GM19395 (cell line): ENCODE measurements at regions not wholly inside any gene's neighbourhood (a gene's known extent, or its start where the extent isn't known, plus 50 kb on each side); places are given as distances from the start of the nearest gene placed in this dataset.

ENCODE experiments used
- ATAC-seq: cut with Tn5 transposase; IDR thresholded peaks from one replicate; pipeline ENCODE4 v1.9.1; 2021; ENCODE audit warnings: mild to moderate bottlenecking, moderate library complexity; ENCODE audit not compliant: unreplicated experiment

DNA sequence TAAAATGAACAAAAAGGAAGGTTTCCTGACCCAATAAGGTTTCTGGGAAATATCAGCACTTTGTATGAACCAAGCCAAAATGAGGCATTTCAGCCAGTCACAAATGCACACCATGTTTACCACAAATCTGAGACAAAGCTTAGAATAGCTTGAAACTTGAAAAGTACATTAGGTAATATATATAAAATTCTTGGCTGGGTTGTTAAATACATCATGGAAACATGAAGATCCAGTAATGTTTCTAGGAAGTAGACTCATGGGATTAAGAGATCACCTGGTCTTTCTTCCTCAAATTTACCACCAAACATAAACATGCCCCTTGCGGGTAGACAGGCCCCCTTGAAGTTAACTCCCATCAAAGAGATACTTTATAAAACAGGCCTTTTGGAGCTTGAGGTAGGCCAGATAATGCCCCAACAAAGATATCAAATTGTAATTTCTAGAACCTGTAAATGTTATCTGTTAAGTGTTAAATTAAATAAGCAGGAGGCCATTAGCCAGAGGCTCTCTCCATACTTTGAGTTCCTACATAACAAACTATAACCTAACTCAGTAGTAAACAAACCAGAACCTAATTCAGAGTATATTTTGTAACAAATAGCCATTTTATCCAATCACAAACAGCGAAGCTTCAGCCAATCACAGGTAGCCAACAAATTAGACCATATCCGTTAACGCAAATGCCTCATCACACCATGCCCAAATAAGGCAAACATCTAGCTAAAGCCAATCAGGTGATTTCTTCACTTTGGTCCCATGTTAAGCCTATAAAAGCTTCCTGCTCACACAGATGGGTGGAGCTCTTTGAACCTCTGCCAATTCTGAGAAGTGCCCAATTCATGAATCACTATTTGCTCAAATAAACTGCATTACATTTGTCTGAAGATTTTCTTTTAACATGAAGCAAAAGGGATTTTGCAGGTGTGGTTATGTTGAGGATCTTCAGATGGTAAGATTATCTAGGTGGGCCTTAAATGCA, 127.9 kb upstream of the TARS1 start:
- no peak for ATAC-seq

DNA sequence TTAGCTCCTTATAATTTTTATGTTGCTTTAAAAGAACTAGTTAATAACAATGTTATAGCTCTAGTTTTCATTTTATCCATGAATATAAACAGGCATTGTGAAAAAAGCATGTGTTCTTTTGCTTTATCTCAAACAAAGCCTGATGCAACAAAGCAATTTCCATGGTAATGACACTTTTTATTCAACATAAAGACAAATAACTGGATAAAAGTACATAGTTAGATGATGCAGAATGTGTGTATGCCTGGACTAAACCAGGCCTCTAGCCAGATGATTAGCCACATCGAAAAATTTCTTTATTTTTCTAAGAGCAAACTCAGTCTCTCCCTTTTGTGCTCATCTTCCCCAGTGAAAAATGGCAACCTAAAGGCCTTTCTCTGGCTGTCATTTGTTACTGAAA, 125.6 kb upstream of the TARS1 start:
- ATAC-seq: no peak

DNA sequence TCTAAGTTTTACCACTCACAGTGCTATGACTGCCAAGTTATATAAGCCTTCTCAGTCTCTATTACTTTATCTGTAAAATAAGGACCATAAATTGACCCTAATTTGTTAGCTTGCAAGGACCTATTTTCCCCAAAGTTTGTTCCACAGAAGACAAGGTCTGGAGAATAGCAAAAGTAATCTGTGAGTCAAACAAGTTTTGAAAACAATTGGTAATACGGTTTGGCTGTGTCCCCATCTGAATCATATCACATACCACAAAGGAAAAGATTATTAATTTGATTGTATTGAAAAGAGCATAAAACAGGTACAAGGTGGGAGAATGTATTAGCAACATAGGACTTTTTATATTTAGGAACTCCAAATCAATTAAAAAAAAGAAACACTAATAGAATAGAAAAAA, 124.0 kb upstream of the TARS1 start:
- no peak for ATAC-seq

DNA sequence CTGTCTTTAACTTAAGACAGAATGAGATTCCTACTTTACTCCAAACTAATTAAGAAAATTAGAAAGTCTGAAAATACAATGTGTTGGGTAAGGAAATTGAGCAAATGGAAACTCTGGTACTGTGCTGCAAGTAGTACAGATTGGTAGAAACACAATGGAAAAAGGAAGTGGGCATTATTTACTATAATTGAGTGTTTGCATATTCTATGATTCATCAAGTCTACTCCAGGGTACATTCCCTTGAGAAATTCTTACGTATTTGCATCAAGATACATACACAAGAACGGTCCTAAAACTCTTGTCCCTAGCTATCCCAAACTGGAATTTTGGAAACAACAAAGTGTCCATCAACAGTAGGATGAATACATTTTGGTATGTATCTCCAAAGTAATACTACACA, 123.5 kb upstream of the TARS1 start:
- no peak for ATAC-seq

DNA sequence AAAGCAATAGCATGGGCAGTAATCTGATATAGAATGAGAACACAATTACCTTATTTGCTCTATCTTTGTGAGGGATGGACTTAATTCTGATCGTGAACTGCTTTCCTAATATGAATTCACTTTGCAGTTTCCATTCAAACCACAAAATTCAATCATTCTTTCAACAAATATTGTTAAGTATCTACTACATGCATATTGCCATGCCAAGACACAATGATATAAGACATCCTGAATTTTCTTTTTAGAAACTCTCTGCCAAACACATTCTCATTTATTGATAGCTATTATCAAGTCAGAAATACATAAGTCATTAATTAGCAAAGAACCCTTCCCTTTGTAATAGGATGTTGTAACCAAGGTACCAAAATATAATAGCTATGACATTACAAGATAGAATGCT, 121.6 kb upstream of the TARS1 start:
- ATAC-seq: no peak

DNA sequence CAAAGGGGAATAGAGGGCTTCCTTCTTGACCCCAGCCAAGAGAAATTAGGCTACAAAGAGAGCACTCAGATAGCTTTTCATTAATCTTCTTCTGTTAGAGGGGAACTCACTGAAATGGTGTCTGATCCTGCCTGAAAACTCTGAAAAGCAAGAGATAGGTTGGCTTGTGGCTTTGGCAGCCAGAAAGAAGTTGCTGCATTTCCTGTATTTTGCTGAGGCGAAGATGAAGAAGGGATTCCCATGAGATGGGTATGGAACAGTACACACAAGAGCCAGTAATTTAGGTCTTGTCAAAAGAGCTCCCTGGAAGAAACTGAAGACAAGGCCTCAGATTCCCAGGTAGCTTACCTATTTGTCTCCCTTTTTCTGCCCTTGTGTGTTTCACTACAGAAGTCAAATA, 120.9 kb upstream of the TARS1 start:
- no peak for ATAC-seq

DNA sequence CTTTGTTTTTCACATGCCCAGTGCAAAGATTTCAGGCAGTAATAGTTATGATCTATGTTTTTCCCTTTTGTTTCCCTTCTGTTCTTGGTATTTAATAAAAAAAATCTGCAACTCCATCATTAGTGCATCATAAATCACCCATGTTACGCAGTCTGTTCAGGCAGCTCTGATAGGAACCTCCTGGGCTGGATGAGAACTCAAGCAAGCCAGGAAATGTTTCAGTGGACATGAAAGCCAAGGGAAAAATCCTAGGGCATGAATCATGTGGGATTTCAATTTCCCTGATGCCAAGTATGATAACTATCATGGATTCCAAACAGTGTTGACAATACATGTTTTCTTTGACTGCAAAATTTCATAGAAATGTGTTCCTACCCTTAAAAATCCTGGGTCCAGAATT, 119.7 kb upstream of the TARS1 start:
- ATAC-seq: no peak

DNA sequence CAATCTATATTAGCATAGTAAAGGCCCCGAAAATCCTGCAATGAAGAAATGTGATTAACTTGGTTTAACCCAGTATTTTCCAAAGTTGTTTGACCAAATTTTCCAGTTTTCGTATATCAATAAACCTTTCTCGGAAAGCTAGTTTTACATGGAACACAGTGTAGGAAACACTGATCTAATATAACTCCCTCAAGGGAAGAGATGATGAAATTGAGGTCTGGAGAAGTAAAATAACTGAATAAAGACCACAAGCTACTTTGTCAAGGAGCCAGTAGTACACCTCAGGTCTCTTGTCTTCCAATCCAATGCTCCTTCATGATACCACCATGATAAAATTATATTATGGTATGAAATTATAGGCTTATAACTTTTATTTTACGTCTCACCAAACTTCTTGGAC, 118.1 kb upstream of the TARS1 start:
- no peak for ATAC-seq

DNA sequence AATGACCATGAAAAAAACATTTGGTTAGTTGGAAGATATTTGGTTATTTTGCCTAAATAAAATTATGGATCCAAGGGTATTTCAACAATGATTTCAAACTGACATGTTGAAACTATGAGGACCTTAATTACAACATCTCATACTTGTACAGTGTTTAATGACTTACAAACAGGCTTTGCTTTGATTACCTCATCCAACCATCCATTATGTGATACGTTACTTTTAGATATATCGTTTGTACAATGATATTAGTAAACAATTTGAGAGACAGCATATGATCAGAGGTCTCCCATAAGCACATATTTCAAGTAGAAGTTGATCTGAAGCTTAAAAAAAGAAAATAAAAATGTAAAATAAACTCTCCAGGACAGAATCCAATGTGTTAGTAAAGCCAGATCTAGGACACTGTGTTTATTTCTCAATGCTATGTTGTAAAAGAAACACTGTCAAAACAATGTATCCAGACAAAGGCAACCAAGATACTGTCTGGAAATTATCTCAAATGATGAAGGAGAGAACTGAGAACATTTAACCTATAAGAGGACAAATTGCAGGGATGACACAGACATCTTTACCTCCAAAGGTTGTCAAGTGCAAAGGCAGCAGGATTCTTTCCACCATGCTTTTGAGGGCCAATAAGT, 116.0 kb upstream of the TARS1 start:
- ATAC-seq: no peak

DNA sequence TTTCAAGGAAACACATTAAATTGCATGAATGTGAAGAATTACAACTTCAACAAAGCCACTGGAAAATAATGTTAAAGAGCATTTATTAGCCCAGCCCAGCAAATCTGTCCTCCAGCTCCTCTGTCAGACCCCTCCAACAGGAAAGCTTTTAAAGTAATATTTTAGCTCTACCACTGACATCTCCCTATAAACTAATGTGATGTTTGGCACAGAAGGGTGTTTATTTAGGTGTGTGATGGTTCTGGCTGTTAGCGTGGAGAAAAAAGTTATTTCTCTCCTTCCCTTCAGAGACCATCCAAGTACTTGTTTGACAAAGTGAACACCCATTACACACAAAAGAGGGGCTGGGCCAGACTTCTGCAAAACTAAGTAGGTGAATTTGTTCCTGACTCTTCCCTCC, 111.9 kb upstream of the TARS1 start:
- ATAC-seq: no peak

DNA sequence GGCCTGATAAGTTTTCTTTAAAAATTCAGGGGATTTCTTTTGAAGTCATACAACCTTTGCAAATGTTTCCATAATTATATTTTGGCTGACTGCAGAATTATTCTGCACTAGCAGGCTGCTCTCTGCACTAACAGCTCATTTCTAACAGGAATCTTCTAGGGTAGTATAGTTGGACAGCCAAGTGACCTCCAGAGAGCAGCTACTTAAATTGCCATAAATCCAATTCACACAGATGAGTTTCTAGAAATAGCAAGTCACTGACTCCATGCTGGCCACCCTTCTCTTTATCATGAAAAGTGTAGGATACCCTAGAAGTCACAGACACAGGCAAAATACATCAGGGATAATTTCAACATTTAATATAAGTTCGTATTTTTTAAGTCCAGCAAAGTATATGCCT, 110.9 kb upstream of the TARS1 start:
- no peak for ATAC-seq

DNA sequence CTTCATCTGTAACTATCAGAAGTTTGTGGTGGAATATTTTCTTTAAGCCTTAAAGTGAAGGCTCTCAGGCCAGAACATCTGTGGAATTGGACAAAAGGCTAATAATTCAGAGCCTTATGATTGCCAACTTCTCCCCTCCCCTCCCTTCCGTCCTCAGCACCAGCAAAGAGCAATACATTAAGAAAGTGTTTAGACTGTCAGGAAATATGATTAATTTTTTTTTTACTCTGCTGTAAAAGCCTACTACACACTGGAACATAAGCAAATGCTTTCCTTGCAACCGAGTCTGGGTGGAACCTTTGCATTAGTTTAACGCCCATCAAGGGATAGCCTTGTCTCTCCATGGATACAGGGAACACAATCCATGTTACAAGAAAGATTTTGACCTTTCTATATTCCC, 110.3 kb upstream of the TARS1 start:
- no peak for ATAC-seq

DNA sequence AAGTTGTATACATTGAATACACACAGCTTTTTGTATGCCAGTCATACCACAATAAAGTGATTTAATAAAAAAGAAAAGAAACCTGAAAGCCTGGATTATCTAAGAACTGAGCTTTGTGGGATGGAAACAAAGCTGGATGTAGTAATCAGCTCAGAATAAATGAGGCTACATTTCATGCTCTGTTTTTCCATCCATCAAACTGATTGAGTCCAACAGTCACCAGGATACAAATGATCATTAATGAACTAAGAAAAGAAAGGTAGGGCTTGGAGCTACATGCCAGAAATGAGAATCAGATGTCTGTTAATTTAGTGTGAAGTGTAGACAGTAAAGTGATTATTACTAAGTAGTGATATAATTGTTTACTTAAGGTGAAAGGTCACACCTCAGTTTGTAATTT, 109.8 kb upstream of the TARS1 start:
- no peak for ATAC-seq

DNA sequence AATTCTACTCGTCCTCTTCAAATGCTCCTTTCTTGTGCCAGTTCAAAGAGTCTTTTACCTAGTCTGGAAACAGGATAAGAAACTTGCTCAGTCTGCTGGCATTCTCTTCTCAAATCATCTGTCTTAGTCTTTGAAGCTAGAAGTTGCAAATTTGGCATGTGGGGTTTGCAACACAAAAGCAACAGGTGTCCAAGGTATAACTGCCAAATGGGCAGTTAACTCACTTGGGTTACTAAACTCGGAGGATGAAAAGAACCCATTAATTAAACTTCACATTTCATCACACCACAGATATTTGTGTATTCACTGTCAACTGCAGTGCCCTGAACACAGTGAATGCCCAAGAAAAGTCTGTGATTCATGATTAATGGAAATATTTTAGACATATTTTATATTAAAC, 108.0 kb upstream of the TARS1 start:
- ATAC-seq: no peak

DNA sequence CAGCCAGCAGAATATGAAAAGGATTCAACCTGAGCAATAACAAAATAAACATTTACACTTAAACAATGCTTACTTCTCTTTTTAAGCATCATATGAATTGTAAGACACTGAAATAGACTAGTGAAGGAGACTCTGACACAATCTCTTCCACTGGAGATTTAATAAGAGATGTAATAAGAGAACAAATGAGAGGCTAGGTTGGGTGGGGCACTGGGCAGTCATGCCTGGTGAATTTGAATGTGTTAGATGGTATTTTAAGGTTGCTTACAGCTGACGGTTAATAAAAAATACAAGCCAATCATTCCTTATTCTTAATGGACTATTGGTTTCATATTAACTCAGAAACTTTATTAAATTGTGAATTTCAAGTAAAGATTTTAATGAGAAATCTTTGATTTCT, 105.9 kb upstream of the TARS1 start:
- no peak for ATAC-seq

DNA sequence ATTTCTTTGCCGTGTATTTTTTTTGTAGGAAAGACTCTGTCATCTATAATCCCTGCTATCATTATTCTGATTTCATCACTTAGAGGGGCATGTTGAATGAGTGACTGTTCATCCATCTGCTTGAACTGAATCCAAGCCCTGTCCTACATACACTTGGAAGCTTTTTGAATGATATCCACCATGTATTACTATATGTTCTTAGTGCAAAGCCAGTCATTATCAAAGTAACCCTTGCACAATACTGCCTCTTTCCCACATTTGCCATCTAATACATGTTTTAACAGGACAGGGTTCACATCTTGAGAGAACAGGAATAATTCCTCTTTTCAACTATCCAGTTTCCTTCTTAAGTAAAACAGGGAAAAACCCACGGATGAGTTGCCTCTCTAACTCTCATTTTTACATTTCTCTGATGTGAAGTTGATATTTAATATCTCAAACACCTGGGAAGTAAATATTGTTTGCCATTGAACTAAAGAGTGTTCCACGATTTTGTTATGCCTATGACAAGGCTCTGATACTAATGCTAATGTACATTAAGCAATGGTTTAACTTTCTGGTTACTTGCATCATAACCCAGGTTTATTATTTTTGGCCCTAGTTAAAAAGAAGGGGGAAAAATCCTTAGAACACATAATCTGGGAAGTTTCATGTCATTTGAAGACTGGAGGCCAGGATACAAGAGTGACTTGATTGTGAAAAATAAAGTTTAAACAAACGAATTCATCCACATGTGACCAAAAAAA, 103.7 kb upstream of the TARS1 start:
- no peak for ATAC-seq

DNA sequence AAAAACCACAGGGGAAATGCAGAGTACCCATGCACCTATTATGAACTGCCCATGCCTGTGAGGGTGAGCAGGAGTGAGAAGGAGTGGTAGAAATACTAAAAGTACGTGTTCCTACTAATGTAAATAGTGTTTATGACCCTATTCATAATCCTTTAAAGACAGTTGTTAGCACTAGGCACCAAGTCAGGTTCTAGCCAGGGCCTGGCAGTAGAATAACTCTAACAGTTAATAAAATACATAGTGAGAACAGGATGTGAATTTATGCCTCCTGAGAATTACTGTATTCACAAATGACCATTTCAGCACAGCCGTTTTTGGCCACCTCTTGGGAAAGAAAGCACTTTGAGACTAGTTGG, 103.2 kb upstream of the TARS1 start:
- ATAC-seq: no peak

DNA sequence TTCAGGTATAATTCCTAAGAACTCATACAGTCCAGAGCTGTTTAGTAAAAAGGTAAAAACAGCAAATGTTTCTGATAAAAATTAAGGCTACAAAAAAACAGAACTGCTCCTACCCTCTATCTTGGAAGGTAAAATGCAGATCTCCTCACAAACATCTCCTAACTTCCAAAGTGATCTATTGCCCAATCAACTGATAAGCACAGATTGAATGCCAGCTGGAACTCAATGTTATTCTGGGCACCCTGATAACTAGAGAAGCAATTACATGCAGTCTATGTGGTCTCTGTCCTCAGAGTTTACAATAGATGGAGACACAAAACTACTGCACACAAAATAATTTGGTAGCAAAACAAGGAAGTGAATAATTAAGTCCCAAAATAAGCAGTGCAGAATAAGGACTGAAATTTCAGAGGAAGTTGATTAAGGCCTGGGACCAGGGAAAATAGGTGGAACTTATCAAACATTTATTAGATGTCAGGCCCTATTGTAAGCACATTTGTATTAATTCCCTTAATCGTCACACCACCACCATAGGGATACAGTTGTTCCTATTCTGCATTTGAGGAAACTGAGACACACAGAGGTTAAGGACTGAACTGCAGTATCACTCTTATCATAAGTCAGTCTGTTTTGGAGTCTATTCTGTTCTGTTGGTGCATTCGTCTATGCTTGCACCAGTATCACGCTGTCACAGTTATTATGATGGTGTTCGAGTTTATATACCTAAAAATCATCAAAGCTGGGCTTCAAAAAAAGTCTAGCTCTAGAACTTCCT, 102.2 kb upstream of the TARS1 start:
- no peak for ATAC-seq

DNA sequence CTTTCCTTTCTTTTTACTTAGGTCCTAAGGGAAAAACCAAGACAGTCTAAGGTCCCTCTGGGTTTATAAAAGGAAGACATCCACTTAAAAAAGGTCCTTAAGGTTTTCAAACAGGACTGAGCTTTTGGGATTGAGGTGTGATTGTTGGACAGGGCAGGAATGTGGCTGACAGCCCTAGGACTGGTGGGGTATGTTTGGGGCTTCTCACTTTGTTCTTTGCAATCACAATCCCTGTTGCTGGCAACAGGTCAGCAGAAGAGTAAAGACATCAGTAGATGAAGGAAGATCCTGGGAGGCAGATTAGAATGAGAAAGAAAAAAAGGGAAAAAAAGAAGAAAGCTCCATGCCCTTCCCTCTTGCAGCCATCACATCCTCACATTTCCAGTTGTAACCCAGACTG, 101.4 kb upstream of the TARS1 start:
- no peak for ATAC-seq

DNA sequence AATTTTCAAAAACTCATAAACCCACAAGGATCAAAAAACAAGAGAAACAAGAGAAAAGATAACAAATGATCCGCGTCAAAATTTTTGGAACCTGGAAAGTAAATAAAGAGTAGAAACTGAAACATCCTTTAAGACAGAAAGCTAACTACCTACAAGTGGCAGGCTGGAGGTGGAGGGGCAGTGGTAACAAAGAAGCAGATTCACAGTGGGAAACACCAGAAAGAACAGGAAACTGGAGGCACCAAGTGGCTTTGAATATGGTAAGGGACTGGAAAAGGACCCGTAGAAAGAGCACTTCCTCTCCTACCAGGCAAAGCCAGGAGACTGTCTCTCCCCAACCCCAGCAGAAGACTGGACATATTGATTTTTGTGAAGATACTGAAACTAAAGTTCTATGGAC, 100.6 kb upstream of the TARS1 start:
- ATAC-seq: no peak

DNA sequence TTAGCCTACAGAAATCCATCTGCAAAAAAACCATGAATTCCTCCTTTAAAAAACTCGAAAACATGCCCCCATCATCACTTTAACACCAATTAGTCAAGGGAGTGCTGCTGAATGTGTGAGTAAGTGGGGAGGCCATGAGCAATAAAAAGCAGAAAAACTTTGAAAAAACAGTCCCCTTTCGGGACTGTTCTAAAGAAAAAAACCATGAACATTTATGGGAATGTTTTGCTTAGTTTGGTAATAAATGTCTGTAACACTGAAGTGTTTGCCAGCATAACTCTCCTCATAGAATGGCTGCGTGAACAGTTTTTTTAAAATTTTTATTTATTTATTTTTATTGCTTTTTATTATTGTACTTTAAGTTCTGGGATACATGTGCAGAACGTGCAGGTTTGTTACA, 99.4 kb upstream of the TARS1 start:
- ATAC-seq: no peak
